Lower leg skin (tissue), 3 donors: ENCODE measurements at regions not wholly inside any gene's neighbourhood (a gene's known extent, or its start where the extent isn't known, plus 50 kb on each side); places are given as distances from the start of the nearest gene placed in this dataset.

Experiments used
- CTCF ChIP-seq, 3 donors: fragments of 450-650 bp; IDR thresholded peaks; one replicate each; pipeline ENCODE4 v1.5.1; 2016; ENCODE audit warnings: antibody characterized with exemption in 3 of 3, mild to moderate bottlenecking in 3 of 3, moderate library complexity in 2 of 3
- POLR2A ChIP-seq, 2 donors: fragments of 450-650 bp; IDR thresholded peaks; one replicate each; pipeline ENCODE4 v1.6.1; 2016 to 2017; ENCODE audit warnings: antibody characterized with exemption in 2 of 2, mild to moderate bottlenecking in 1 of 2, moderate library complexity in 1 of 2

- TF ChIP-seq CTCF (IDR thresholded peaks at IDR 0.05) (no peak), POLR2A (IDR thresholded peaks at IDR 0.05) (no peak)
Measured at GRCh38 chr3:127056976-127057375, 74.1 kb downstream of the PLXNA1 start.
